ENCODE measurements at regions not wholly inside any gene's neighbourhood (a gene's known extent, or its start where the extent isn't known, plus 50 kb on each side); places are given as distances from the start of the nearest gene placed in this dataset.

DNA sequence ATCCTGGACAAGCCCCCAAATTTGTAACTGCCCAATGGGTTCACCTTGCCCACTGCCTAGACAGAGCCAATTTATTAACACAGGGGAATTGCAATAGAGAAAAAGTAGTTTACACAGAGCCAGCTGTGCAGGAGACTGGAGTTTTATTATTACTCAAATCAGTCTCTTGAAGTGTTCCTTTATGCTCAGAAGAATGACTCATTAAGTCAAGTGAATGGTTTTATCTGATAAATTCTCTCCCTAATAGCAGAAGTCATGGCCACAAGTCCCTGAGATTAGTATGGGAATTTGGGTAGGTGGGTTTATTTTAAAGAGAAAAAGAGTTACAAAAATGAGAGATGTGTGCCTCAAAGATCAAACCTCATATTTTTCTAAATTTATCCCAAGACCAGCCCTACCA lies 122.8 kb upstream of the NUDT4 start:
- no peak for DNase-seq

DNA sequence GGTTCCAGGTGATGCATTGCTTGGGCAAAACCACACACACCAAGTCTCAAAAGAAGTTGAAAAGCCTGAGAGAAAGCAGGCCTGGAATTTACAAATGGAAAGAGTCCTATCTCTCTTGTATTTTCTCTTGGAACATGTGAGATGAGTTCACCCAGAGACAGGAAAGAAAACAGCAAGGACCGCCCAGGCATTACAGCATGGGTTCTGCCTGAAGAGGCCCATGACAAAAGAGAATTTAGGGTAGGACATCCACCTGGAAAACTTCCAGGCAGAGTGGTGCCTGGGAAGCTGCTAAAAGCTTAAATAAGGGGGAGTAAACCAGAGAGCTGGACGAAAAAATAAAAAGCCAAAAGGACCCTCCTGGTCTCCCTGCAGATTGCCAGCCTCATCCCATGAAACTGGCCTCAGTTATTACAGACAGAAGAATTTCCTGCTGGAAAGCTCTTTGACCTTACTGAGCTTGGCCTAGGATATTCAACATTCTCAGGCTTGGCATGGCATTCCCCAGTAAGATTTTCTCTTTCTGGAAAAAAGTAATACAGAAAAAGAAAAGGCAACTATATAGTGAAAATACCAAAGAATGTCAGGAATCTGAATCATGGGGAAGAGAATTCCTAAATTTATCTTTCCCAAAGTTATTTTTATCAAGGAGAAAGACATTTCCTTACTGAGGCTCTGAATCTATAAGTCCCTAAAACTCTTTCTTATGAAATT lies 121.3 kb upstream of the NUDT4 start:
- no peak for DNase-seq

DNA sequence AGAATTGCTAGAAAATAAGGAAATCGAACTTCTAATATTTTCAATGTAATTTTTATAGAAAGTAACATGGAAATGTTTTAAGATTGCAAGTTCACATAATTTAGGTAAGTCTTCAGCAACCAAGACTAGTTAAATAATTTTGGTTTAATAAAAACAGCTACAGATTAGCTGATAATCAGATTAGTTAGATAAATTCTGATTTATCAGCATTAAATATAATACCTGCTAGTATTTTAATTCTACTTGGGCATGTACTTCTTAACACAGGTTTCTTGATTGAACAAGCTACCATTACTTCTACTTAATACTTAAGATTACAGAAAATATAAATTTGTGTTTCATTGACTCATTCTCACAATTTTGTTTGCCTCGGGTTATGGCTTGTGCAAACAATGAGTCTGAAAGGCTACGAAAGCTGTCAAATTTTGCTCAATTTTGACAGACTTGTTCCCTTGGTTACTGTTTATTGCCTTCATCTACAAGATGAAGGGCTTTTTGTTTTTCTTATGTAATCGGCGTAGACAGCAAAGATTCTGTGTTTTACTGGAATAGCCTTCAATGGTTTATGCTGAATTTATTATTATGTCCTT lies 116.1 kb upstream of the NUDT4 start:
- DNase-seq, result no peak

DNA sequence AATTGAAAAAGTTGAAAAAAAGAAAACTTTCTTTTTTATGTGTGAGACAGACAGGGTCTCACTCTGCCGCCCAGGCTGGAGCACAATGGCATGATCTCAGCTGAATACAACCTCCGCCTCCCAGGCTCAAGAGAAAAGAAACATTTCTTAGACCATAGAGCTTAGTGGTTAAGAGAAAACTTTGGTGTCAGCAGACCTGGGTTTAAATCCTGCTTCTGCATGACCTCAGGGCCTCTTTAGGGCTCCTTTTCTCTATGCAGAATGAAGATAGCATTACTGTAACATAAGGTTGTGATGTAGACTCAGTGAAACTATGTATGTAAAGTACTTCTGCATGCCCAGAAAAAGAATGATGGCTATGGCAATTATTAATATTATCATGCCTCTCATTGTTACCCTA lies 104.7 kb upstream of the NUDT4 start:
- DNase-seq, result no peak

DNA sequence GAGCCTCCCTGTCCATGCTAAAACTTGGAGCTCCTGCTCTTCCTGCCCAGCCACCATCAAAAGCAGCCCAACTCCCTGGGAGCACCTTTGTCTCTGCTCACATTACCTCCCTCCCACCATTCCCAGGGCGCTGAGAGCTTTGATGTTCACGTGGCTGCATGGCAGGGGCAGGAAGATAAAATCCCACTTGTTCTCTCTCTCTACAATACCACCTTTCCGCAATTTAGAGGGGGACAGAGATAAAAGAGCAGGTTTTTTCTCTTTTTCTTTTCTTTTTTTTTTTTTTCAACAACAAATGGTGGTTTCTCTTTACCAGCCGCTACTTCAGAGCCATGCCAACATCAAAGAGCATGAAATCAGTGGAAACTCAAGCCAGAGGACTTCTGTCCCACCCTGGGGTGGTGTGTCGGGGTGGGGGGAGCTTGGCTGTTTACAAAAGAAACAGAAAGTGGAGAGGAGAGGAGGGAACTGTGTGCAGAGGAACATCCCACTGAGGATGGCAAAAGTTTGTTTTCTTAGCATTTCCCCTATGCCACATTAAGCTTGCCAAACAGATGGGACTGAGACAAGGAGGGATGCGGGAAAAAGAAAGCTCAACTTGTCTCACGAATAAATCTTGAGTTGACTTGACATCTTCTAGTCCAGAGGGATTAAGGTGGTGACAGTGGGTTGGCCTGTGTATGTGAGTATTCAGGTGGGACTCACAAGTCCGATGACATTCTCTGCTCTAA lies 103.7 kb upstream of the NUDT4 start:
- DNase-seq, result no peak

DNA sequence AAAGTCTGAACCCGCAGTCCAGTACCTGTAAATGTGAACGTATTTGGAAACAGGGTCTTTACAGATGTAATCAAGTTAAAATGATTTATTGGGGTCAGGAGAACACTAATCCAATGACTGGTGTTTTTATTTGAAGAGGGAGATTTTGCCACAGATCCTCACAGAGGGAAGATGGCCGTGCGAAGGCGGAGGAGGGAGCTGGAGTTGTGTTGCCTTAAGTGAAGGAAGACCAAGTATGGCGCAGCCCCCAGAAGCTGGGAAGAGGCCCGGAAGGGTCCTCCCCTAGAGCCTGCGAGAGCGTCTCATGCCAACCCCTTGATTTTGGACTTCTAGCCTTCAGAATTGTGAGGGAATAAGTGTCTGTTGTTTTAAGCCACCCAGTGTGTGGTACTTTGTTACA lies 102.8 kb upstream of the NUDT4 start:
- DNase-seq, result no peak

DNA sequence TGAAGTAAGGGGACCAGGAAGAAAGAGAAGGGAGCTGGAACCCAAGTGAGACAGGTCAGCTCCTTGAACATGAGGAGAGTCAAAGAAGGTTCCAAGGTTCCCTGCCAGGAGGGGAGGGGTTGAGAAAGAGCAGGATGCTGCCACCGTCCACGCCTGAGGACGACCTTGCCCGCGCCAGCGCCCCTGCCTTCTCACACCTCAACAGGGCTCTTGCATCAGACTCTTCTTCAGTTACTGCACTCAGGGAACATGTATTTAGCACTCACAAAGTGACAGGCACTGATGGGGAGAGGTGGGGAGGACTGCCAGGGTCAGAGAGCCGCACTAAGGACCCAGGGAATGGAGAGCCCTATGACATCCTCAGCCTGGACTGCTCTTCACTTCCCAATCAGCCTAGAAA lies 102.1 kb upstream of the NUDT4 start:
- no peak for DNase-seq

DNA sequence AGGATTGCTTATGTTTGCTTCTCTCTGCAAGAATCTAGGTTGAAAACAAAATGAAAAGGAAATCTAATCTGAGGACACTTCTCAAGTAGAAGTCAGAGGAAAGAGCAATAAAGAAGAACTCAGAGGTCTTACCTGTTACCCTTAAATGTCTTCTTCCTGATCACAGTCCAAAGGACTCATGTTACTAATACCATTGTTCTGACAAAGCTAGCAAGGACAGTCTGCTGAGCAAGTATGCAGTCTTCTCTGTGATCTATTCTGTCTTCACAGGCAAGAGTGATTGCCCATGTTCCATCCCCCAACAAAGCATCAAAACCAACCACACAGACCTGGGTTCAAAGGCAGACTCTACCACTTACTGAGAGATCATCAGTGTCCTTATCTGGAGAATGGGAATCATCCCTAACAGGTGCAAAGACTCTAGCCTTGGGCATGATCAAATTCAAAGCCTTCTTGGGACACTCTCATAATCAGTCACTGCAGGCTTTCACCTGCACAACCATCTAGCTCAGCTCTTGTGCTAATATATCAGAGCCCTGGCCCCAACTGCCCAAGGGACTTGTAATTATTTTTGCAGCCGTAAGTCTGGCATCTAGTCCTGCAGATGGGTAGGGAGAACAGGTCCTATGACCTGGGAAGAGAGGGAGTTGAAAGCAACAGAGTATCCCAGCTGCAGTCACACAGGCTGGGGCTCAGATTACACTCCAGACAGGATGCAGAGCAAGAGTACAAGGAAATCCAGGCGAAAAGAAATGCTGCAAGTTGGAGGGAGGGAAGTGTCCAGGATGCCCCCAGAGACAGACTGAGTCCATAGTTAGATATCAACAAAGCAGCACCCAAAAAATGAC lies 97.9 kb upstream of the NUDT4 start:
- DNase-seq, result no peak

DNA sequence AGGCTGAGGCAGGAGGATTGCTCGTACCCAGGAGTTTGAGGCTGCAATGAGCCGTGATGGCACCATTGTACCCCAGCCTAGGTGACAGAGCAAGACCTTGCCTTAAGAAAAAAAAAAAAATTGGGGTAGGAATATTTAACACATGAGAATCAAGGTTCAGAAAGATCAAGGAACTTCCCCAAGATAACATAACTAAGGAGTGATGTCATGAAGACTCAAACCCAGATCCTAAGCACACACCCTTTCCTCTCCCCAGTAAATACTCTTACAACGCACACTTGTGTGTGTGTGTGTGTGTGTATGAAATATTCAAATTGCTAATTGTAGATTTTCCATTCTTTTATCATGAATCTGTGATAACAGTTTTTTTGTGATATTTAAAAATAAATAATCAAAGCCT lies 90.6 kb upstream of the NUDT4 start:
- DNase-seq, result no peak

DNA sequence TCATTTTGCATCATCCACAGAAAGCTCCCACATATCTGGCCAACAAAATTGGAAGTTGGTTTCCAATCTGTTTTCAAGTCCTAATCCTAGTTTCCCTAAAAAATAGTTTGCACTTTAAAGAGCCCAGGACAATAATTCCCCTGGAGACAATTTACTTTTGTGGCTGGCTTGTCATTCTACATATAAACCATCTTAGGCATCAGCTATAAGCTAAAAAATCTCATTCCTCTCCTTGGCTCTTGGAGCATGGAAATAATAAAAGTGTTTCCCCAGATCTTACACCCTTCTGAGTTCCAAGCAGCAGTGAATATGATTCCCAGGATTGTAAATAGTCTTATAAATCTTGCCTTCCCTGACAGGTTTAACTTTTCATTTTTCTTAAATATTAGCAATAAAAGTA lies 89.1 kb upstream of the NUDT4 start:
- DNase-seq, result no peak

DNA sequence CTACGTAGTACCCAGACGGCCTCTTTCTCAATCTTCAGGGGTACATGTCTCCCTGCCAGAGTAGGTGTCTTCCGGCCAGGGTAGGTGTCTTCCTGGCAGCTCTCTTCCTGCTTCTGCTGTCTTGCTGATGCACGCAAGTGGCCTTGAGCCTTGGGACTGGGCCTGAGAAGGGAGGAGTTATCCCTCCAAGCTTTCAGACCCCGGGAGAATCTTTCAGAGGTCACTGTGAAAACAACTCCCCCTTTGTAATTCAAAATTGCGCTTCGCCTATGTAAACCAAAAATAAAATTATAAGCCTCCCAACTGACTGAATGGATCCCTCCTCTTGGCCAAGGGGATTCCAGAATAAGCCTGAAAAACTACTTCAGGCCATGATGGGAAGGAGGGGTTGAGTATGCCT lies 87.3 kb upstream of the NUDT4 start:
- no peak for DNase-seq

DNA sequence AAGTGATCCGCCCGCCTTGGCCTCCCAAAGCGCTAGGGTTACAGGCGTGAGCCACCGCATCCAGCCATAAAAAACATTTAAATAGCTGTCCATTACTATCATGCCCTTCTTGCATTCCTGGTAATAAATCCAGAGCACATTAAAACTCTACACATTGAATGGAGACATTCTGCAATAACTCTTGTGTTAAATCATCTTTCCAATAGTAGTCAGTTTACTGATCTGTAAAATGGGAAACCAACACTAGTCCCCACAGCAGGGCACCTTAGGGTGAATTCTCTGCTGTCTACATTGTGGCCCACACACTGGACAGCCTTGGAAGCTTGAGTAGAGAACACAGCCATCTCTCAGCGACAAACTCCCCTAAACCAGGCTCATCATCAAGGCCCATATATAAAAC lies 85.5 kb upstream of the NUDT4 start:
- no peak for DNase-seq

DNA sequence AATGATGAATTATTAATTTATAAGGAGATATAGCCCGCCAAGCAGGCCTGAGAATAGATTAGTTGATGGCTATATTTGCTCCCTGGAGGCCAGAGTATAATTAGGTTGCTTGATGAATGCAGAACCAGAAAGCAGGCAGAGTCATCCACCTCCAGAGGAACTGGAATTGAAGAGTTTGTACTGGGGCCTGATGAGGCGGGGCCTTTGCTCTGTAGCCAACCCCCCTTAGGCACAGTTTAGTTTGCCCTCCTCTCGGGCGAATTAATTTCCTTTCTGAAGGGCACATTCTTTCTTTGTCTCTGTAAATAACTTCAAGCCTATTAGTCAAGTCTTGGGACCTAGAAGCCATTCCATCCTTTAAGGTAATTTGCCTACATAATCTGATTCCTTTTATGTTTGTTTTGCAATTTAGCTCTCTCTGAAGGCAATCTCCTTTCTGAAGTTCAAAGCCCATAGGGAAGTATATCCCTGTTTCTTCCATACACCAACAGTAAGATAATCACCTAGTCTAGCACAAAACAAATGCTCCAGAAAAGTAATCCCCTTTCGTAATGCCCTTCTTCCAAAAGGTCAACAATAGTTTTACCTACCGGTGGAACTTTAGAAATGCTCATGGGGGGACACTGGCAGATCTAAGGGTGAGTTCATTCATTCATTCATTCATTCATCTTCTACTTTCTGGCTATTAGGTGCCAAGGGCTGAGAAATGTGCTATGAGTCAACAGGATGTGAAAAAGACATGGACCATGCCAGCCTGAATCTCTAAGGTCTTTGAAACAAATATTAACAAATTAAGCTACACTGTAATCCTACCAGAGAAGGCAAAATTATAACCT lies 84.8 kb upstream of the NUDT4 start:
- DNase-seq, result no peak

DNA sequence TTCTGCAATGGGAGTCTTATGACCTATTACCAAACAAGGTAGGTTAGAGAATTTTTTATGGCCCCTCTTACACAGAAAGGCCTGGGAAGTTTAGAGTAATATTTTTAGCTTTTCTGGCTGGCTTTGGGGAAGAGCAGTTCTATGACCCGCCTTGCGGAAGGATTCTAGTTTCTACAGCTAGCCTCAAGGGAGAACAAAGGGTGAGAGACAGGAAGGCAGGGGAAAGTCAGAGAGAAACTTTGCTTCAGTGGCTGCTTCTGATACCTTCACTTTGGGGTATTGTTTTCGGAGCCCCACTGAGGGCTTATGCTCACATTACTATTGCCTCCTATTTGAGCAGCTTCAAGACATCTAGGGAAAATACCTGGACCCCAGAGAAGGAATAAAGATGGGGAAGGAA lies 80.7 kb upstream of the NUDT4 start:
- no peak for DNase-seq

DNA sequence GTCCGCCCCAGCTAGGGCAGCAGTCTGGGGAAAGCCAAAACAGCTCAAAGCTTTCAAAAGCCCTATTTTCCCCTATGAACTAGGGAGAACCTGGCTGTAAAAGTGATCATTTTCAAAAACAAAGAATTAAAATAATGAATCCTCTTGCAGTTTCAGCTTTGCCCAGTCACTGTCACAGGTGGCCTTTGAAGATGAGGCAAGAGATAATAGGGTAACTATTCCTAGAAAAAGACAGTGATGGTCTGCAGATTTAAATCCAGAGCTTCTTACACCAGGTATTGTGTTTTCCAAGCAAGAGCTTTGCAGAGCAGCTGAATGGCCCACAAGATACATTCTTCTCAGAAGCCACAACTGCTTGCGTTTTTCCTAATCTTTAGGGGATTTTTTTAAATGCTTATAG lies 80.2 kb upstream of the NUDT4 start:
- DNase-seq, result no peak

DNA sequence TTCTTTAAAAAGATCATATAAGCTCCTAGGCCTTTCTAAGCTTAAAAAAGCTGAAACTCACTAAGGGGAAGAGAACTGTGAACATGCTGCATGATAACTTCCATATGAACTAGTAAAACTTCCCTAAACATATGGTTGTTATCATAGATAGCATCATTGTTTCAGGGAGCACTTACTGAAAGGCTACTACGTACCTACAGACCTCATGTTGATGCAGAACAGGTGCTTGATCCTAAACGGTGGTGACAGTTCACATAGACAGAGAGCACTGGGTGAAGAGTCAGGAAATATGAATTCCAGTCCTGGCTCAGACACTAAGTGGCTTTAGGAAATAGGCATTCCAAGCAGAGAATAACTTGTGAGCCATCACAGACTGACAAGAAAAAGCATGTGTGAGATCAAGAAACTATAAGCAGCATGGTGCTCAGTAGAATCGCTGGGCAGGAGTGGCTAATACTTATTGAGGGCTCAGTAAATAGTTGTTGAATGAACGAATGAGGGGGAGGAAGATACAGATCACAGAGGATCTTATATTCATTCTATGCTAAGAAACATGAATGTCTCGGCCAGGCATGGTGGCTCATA lies 78.4 kb upstream of the NUDT4 start:
- DNase-seq, result no peak

DNA sequence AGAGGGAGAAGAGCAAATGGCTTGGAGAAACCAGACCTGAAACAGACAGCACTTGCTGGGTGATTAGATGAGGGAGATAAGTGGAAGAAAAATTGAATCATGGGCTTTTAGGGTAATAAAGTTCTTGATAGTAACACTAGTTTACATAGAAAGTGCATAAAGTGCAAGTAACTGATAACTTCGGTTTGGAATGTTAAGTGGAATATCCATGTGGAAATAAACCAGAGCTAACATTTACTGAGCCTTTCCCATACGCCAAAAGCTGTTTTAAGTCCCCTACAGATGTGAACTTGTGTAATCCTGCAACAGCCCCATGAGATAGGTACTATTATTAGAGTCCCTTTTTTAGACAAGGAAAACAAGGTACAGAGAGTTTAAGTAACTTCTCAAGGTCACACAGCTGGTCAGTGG lies 77.1 kb upstream of the NUDT4 start:
- no peak for DNase-seq

DNA sequence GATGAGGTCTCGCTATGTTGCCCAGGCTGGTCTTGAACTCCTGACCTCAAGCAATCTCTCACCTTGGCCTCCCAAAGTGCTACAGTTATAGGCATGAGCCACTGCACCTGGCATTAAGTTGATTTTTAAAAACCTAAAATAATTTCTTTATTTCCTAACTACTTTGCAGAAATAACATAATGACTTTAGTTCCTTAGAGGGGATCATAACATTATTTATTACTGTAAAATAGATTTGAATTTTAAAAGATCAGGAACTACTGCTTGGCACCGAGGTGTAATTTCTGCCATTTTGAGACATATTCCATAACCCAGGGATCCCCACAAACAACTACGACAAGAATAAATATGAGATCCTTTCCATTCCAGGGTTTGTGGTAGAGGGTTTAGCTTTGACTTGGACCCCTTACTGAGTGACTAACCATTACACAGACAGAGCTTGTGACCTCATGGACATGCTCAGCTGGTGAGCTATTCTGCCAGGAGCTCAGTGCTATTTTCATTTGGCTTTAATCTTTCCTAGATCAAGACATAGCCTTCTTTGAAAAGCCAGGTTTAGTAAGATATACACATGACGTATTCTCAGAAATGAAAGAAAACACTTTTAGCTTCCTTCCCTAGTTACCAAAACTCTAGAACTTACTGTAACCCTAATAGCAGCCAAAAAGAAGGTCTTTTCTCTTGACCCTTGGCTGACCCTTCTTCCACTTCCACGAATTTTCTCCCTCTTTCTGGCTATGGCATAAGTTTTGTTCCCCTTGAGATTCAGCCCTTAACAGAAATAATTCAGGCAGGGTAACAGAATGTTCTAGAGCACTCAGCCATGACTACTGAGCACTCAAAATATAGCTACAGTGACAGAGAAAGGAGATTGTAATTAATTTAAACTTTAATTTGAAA lies 75.1 kb upstream of the NUDT4 start:
- DNase-seq, result no peak

DNA sequence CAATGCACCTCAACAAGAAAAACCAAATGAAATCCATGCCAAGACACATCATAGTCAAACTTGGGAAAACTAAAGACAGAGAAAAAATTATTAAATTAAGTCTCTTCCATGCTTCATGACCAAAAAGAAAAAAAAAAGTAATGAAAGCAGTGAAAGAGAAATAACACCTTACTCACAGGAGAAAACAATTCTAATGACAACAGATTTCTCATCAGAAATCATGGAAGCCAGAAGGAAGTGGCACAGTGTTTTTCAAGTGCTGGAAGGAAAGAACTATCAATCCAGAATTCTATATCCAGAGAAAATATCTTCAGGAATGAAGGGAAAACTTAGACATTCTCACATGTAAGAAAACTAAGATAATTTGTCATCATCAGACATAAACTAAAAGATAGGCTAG lies 71.1 kb upstream of the NUDT4 start:
- no peak for DNase-seq

DNA sequence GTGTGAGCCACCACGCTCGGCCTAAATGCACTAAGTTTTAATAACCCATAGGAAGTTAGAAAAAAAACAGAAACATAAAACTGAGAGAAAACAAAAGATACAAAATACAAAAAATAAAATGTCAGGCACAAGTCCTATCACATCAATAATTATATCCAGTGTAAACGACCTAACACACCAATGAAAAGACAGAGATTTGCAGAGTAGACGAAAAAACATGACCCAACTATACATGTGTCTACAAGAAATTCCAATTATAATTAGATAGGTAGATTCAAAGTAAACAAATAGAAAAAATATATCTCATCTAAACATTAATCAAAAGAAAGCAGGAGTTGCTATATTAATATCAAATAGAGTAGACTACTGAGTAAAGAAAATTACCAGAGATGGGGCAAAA lies 69.4 kb upstream of the NUDT4 start:
- DNase-seq, result no peak

DNA sequence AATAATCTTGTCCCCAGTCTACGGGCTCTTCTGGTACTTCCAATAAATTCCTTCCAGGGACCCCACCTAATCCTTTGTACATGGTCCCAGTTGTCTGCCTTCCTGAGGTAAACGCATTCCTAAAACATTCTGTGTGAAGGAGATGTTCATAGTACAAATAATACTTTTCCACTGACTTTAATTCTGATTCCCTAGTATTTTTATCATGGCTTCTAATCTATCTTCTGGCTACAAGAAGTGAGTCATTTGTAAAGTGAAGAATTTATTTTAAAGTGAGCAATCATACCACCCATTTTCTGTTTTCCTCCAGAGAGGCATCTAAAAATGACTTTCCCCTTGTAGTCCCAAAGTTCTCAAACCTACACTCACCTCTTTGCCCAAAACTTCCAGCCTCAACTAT lies 65.9 kb upstream of the NUDT4 start:
- DNase-seq, result no peak

All from activated CD4-positive, alpha-beta T cell treated with anti-CD3 and anti-CD28 coated beads, Interleukin-2, amount 50 U/mL, for 1 hour (primary cell).